Mesothelial cell of epicardium (in vitro differentiated cells): ENCODE measurements at regions not wholly inside any gene's neighbourhood (a gene's known extent, or its start where the extent isn't known, plus 50 kb on each side); places are given as distances from the start of the nearest gene placed in this dataset.
"Not testable (repeated sequence)": the region's sequence is repeated elsewhere in the genome, so short reads cannot be mapped to it uniquely, and the experiment has no call there.

Experiments used
- DNase-seq, 2 experiments: peaks; one replicate each; pipeline ENCODE4 v3.0.0; 2021; ENCODE audit warnings: low spot score in 2 of 2; ENCODE audit not compliant: unreplicated experiment in 2 of 2
- H3K27ac Mint-ChIP-seq: 2 replicates; pipeline ENCODE4 v1.8.0; 2021; ENCODE audit warnings: mixed read lengths
- H3K27me3 Mint-ChIP-seq: 2 replicates; pipeline ENCODE4 v1.8.0; 2021; ENCODE audit warnings: low read depth, mixed read lengths
- H3K36me3 Mint-ChIP-seq: 2 replicates; pipeline ENCODE4 v1.8.0; 2021; ENCODE audit warnings: mixed read lengths
- H3K4me1 Mint-ChIP-seq: 2 replicates; pipeline ENCODE4 v1.8.0; 2021; ENCODE audit warnings: mixed read lengths
- H3K4me3 Mint-ChIP-seq: 2 replicates; pipeline ENCODE4 v1.8.0; 2021; ENCODE audit warnings: mild to moderate bottlenecking, moderate library complexity, mixed read lengths
- H3K9me3 Mint-ChIP-seq: 2 replicates; pipeline ENCODE4 v1.8.0; 2021; ENCODE audit warnings: mixed read lengths
- CTCF ChIP-seq: fragments of 200-600 bp; sonication (generic); IDR thresholded peaks from one replicate; pipeline ENCODE4 v1.5.0; 2021; ENCODE audit warnings: antibody characterized with exemption; ENCODE audit not compliant: unreplicated experiment

GRCh38 chrX:11890836-11891514 lies 132.9 kb downstream of the MSL3 start:
- TF ChIP-seq CTCF, result no peak
- H3K27me3 Mint-ChIP-seq, result no peaks in the 10 kb centered on the region
- H3K4me3 Mint-ChIP-seq, result no peak overlapping the region
- H3K36me3 Mint-ChIP-seq, result no peaks in the 10 kb centered on the region
- no peaks in the 10 kb centered on the region for H3K4me1 Mint-ChIP-seq
- H3K9me3 Mint-ChIP-seq, result peaks cover 25% of the 10 kb centered on the region
- H3K27ac Mint-ChIP-seq, result no peak overlapping the region
- DNase-seq, result no peak

DNA sequence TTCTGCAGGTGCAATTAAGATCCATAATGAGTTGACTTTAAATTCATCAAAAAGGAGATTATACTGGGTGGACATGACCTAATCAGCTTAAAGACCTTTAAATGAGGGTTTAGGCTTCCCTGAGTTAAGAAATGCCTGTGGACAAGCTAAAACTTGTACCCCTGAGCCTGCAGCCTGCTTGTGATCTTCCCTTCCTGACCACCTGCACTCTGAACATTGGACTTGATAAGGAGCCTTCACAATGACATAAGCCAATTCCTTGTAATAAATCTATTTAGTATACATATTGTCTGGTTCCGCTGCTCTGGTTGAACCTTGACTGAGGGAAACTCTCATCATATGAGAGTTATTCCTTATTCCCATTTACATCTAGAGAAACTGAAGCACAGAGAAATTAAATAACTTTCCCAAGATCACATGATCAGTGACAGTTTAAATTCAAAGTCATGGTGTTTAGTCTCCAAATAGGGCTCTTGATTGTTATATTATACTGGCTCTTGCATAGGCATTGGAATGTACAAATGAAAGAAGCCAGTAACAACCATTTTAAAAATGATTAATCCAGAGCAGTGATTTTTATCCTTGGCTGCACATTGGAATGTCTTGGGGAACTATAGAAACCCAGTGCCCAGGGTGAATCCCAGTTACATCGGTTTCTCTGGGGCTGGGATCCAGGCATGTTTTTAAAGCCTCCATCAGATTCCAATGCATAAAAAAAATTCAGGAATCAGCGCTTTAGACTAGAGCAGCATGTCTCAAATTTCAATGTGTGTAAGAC lies 136.1 kb downstream of the MSL3 start:
- no peak overlapping the region for H3K27ac Mint-ChIP-seq
- peaks cover 22% of the 10 kb centered on the region for H3K9me3 Mint-ChIP-seq
- TF ChIP-seq CTCF, result no peak
- H3K4me1 Mint-ChIP-seq, result no peaks in the 10 kb centered on the region
- no peaks in the 10 kb centered on the region for H3K36me3 Mint-ChIP-seq
- H3K4me3 Mint-ChIP-seq, result no peak overlapping the region
- no peak for DNase-seq
- H3K27me3 Mint-ChIP-seq, result no peaks in the 10 kb centered on the region

GRCh38 chrX:11899091-11899490 lies 141.1 kb downstream of the MSL3 start:
- TF ChIP-seq CTCF, result no peak
- Mint-ChIP-seq H3K4me3 (no peak overlapping the region), H3K4me1 (no peaks in the 10 kb centered on the region), H3K36me3 (no peaks in the 10 kb centered on the region), H3K27ac (no peak overlapping the region), H3K9me3 (peaks cover 33% of the 10 kb centered on the region), H3K27me3 (no peaks in the 10 kb centered on the region)
- DNase-seq, result no peak

DNA sequence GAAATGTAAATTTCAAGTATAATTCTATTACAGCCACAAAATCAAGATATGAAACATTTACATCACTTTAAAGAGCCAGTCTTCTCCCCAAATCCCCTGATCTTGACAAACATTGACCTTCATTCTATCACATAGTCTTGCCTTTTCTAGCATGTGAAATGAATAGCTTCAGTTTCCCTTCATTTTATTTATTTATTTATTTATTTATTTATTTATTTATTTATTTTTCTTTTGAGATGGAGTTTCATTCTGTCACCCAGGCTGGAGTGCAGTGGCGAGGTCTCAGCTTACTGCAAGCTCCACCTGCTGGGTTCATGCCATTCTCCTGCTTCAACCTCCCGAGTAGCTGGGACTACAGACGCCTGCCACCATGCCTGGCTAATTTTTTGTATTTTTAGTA lies 147.9 kb downstream of the MSL3 start:
- not testable (repeated sequence) for H3K36me3 Mint-ChIP-seq, H3K27me3 Mint-ChIP-seq, H3K4me3 Mint-ChIP-seq, H3K4me1 Mint-ChIP-seq, H3K27ac Mint-ChIP-seq, DNase-seq
- peaks cover 32% of the 10 kb centered on the region for H3K9me3 Mint-ChIP-seq

GRCh38 chrX:11908371-11908770 lies 150.3 kb downstream of the MSL3 start:
- Mint-ChIP-seq H3K4me3 (no peak overlapping the region), H3K9me3 (peaks cover 31% of the 10 kb centered on the region), H3K36me3 (peaks cover 5% of the 10 kb centered on the region), H3K27me3 (no peaks in the 10 kb centered on the region), H3K27ac (no peak overlapping the region), H3K4me1 (no peaks in the 10 kb centered on the region)
- DNase-seq, result no peak
- TF ChIP-seq CTCF, result no peak

DNA sequence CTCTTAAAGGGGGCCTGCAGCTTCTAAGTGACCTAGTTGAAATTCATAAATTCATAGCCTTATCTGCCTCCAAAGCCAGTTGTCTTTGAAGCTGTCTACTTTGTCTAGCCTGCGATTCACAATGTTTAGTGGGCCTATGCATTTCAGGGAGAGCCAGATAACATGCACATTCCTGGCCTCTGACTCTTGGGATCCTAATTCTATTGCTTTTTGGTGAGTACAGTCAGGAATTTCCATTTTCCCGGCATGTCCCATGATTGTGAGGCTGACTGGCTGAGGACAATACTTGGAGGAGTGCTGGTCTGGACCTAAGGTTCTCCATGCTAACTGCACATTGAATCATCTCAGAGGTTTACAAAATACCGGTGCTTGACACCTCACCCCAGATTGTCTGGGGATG lies 155.0 kb downstream of the MSL3 start:
- Mint-ChIP-seq H3K27ac (no peak overlapping the region), H3K9me3 (peaks cover 20% of the 10 kb centered on the region), H3K4me3 (no peak overlapping the region), H3K27me3 (no peaks in the 10 kb centered on the region), H3K36me3 (peaks cover under 1% of the 10 kb centered on the region), H3K4me1 (no peaks in the 10 kb centered on the region)
- no peak for TF ChIP-seq CTCF
- DNase-seq, result no peak
